Cardiac fibroblast (primary cell): ENCODE measurements at regions not wholly inside any gene's neighbourhood (a gene's known extent, or its start where the extent isn't known, plus 50 kb on each side); places are given as distances from the start of the nearest gene placed in this dataset.

Experiments
- DNase-seq, 2 donors: peaks; one replicate each; pipeline versions ENCODE4 v3.0.0 to v3.0.0-alpha.2; 2010; ENCODE audit warnings: low read depth in 2 of 2
- H3K4me3 ChIP-seq, 2 donors: replicated peaks in 1 of 2; 1 replicate in 1 of 2; 2 replicates in 1 of 2; pipeline ENCODE4 v1.5.1; 2011; ENCODE audit warnings: low read depth in 2 of 2, low read length in 2 of 2, mild to moderate bottlenecking in 2 of 2, moderate library complexity in 1 of 2
- TF ChIP-seq, protein P1 (sequence below): IDR thresholded peaks from one replicate; pipeline ENCODE4 v1.5.1; 2011; ENCODE audit warnings: low read depth, mild to moderate bottlenecking, low read length, inconsistent platforms

DNA sequence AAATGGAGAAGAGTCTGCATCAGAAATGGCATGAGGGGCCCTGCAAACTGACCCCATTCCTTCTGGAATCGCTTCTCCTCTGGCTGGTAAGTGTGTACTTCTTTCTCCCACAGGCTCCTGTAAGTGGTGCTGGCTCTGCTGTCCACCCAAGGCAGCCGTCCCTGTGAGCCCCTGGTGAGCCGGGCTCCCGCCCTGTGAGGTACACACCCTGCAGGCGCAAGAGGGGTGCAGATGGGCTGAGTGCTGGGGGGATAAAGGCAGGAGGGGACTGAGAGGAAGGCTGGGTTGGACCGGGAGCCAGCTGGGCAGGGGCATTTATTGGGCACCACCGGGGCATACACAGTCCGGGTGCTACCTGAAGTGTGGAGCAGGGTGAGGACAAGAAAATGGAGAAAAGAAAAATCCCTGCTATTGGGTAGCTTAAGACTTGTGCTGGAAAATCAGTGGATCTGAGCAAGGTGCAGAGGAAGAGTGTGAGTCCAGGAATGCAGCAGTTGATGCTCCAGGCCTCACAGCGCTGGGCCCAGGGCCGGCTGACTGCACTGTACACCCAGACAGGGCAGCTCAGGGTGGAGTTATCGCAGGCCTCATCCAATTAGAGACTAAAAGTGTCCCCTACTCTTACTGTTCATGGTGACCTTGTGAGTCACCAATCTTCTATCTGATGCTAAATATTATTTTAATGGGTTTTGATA lies 455.1 kb upstream of the B3GAT1 start:
- H3K4me3 ChIP-seq: no peak overlapping the region
- no peak for DNase-seq

GRCh38 chr11:134866215-134866614 lies 454.2 kb upstream of the B3GAT1 start:
- TF ChIP-seq, protein P1, sequence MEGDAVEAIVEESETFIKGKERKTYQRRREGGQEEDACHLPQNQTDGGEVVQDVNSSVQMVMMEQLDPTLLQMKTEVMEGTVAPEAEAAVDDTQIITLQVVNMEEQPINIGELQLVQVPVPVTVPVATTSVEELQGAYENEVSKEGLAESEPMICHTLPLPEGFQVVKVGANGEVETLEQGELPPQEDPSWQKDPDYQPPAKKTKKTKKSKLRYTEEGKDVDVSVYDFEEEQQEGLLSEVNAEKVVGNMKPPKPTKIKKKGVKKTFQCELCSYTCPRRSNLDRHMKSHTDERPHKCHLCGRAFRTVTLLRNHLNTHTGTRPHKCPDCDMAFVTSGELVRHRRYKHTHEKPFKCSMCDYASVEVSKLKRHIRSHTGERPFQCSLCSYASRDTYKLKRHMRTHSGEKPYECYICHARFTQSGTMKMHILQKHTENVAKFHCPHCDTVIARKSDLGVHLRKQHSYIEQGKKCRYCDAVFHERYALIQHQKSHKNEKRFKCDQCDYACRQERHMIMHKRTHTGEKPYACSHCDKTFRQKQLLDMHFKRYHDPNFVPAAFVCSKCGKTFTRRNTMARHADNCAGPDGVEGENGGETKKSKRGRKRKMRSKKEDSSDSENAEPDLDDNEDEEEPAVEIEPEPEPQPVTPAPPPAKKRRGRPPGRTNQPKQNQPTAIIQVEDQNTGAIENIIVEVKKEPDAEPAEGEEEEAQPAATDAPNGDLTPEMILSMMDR: no peak
- no peak overlapping the region for H3K4me3 ChIP-seq
- DNase-seq: no peak

More for the DNA sequence above, 455.1 kb upstream of the B3GAT1 start:
- TF ChIP-seq, protein P1: no peak

DNA sequence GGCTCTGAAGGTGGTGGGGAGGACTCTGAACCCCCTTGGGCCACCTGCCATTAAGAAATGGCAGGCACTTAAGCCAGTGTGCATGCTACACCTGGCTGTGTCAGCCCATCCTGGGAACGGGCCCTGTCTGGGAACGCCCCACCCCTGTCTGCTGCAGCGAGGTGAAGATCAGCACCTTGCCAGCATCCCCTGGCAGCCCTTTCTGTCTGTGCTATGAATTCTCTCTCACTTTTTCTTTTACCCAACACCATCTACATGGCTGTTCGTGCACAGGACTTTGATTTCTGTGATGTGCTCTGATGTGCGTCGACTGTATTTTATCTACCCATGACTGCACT lies 452.9 kb upstream of the B3GAT1 start:
- TF ChIP-seq, protein P1: no peak
- no peak overlapping the region for H3K4me3 ChIP-seq
- DNase-seq: no peak

- TF ChIP-seq, protein P1: no peak
- DNase-seq: no peak
- no peak overlapping the region for H3K4me3 ChIP-seq
Measured at GRCh38 chr11:134864233-134864967, 452.4 kb upstream of the B3GAT1 start.

- H3K4me3 ChIP-seq: no peak overlapping the region
- TF ChIP-seq, protein P1: no peak
- no peak for DNase-seq
Measured at GRCh38 chr11:134863294-134863693, 451.3 kb upstream of the B3GAT1 start.

DNA sequence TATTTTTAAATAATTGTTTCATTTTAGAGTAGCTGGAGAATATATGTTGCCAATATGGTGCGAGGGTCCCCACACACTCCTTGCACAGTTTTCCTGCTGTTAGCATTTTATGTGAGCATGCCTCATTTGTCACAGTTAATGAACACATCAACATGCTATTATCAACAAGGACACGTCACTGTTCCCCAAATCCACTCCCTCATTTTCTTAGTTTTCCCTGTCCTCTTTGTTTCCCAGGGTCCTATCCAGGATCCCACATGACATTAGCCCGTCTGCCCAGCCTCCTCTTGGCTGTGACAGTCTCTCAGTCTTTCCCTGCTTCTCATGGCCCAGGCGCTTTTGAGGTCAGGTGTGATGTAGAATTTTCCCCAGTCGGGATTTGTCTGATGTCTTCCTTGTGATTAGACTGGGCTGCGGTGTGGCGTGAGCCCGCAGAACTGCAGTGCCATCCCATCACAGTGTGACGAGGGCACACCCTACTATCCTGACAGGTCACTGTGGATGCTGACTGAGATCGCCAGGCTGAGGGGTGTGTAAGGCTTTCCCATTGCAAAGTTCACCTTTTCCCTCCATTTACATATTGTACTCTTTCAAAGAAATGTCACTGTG lies 450.6 kb upstream of the B3GAT1 start:
- no peak overlapping the region for H3K4me3 ChIP-seq
- no peak for DNase-seq
- TF ChIP-seq, protein P1: no peak
